ENCODE measurements at regions not wholly inside any gene's neighbourhood (a gene's known extent, or its start where the extent isn't known, plus 50 kb on each side); places are given as distances from the start of the nearest gene placed in this dataset.
"Not testable (repeated sequence)": the region's sequence is repeated elsewhere in the genome, so short reads cannot be mapped to it uniquely, and the experiment has no call there.

DNA sequence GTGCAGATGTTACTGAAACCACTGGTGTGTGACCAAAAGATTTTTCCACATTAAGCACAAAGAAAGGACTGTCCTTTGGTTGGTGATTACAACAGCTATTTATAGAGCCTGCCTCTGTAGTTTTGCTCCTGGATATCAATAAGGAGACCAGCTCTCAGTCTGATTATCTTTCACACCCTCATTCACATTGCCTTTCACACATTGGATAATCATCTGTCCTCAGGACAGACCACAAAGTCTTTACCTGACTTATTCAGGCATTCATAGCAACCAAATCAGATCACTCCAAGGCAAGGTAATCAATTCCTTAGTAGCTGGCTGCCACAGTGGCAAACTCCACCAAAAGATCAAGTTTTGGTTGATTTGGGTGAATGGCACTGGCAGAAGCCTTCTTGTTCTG, 59.6 kb upstream of the CPSF6 start:
- DNase-seq (ENCODE audit: low read depth, low spot score), result no peak
- in situ Hi-C loops (cut with HindIII; ENCODE audit: low pct_unique_long_range_greater_than_20kb, low sequenced_read_pairs), result no loop called here

- in situ Hi-C loops (cut with HindIII; ENCODE audit: low pct_unique_long_range_greater_than_20kb, low sequenced_read_pairs), result not testable (repeated sequence)
These were observed 51.8 kb upstream of the CPSF6 start for GRCh38 chr12:69187572-69187971.

GRCh38 chr12:69189378-69189978, 49.9 kb upstream of the CPSF6 start:
- peak; percentile 10 for DNase-seq (ENCODE audit: low read depth, low spot score)
- in situ Hi-C loops (cut with HindIII; ENCODE audit: low pct_unique_long_range_greater_than_20kb, low sequenced_read_pairs), result no loop called here

More at GRCh38 chr12:69187572-69187971, 51.8 kb upstream of the CPSF6 start:
- not testable (repeated sequence) for DNase-seq (ENCODE audit: low read depth, low spot score)

Measured in SK-MEL-5 (cell line).